IMR-90 (cell line): ENCODE measurements at regions not wholly inside any gene's neighbourhood (a gene's known extent, or its start where the extent isn't known, plus 50 kb on each side); places are given as distances from the start of the nearest gene placed in this dataset.
A peak's percentile ranks its signal among the peaks of the same experiment; 100 is the strongest.

Experiments used
- ATAC-seq: fragments of 200-7000 bp; cut with Tn5 transposase; 2 replicates; pipeline ENCODE4 v1.9.1; 2020; ENCODE audit warnings: low read depth, mild to moderate bottlenecking, moderate library complexity
- BruUV-seq: library from RNA; stranded (reverse); fragments of 400-500 nt; replicated peaks from 2 replicates; lab custom pipeline; 2021; lab: Mats Ljungman, UMichigan
- CTCF ChIA-PET: fragments of 300-600 bp; formaldehyde crosslinking; extraction: SDS; loops from one replicate; lab custom pipeline; 2021; ENCODE audit warnings: antibody characterized with exemption; lab: Yijun Ruan, JAX
- POLR2A ChIA-PET: fragments of 300-600 bp; sonication (Branson Sonifier 250); formaldehyde crosslinking; loops from one replicate; lab custom pipeline; 2022; ENCODE audit warnings: antibody characterized with exemption; ENCODE audit not compliant: unreplicated experiment; lab: Charles Lee
- DNase-seq: peaks from one replicate; pipeline ENCODE4 v3.0.0; 2013
- H2AFZ ChIP-seq: replicated peaks from 2 replicates; pipeline ENCODE3; 2013; ENCODE audit warnings: low read length, mild to moderate bottlenecking; ENCODE audit not compliant: poor library complexity
- H2AK5ac ChIP-seq: 2 replicates; pipeline ENCODE4 v1.6.1; 2013; ENCODE audit warnings: low read depth, low read length, inconsistent platforms
- H2AK9ac ChIP-seq: replicated peaks from 2 replicates; pipeline ENCODE3; 2013; ENCODE audit warnings: mild to moderate bottlenecking, low read depth, low read length, moderate library complexity; ENCODE audit not compliant: poor library complexity
- H2BK120ac ChIP-seq: 2 replicates; pipeline ENCODE4 v1.6.1; 2013; ENCODE audit warnings: low read depth, low read length, inconsistent platforms
- H2BK15ac ChIP-seq: 3 replicates; pipeline ENCODE4 v1.6.1; 2013; ENCODE audit warnings: low read depth, low read length, inconsistent platforms
- H2BK20ac ChIP-seq: 2 replicates; pipeline ENCODE4 v1.6.1; 2013; ENCODE audit warnings: low read depth, mild to moderate bottlenecking, inconsistent platforms, low read length, moderate library complexity
- H2BK5ac ChIP-seq: 2 replicates; pipeline ENCODE4 v1.6.1; 2013; ENCODE audit warnings: mild to moderate bottlenecking, low read depth, low read length, inconsistent platforms; ENCODE audit not compliant: poor library complexity, severe bottlenecking
- H3K14ac ChIP-seq: replicated peaks from 2 replicates; pipeline ENCODE4 v1.6.1; 2013; ENCODE audit warnings: low read depth, low read length, inconsistent platforms
- H3K18ac ChIP-seq: 2 replicates; pipeline ENCODE4 v1.6.1; 2013; ENCODE audit warnings: low read depth, low read length, control low read depth
- H3K23ac ChIP-seq: 2 replicates; pipeline ENCODE4 v1.6.1; 2013; ENCODE audit warnings: low read depth, low read length, inconsistent platforms
- H3K27ac ChIP-seq: 2 replicates; pipeline ENCODE4 v1.5.1; 2013; ENCODE audit warnings: mild to moderate bottlenecking, control low read depth, low read length; ENCODE audit not compliant: insufficient read depth
- H3K27me3 ChIP-seq: 2 replicates; pipeline ENCODE4 v1.6.1; 2013; ENCODE audit warnings: low read length; ENCODE audit not compliant: control insufficient read depth, insufficient read depth
- H3K36me3 ChIP-seq: 2 replicates; pipeline ENCODE4 v1.6.1; 2013; ENCODE audit warnings: low read length, mixed read lengths; ENCODE audit not compliant: control insufficient read depth, insufficient read depth
- H3K4ac ChIP-seq: 2 replicates; pipeline ENCODE4 v1.6.1; 2013; ENCODE audit warnings: low read depth, low read length, inconsistent platforms
- H3K4me1 ChIP-seq: 2 replicates; pipeline ENCODE4 v1.6.1; 2013; ENCODE audit warnings: low read length, mixed read lengths; ENCODE audit not compliant: control insufficient read depth, insufficient read depth
- H3K4me2 ChIP-seq: 2 replicates; pipeline ENCODE4 v1.6.1; 2013; ENCODE audit warnings: low read depth, mild to moderate bottlenecking, control low read depth, low read length, moderate library complexity
- H3K4me3 ChIP-seq: 2 replicates; pipeline ENCODE4 v1.5.1; 2013; ENCODE audit warnings: low read depth, mild to moderate bottlenecking, control low read depth, low read length, moderate library complexity; ENCODE audit not compliant: insufficient read depth
- H3K56ac ChIP-seq: 2 replicates; pipeline ENCODE4 v1.6.1; 2013; ENCODE audit warnings: low read length, inconsistent platforms; ENCODE audit not compliant: insufficient read depth; ENCODE audit errors: extremely low read depth
- H3K79me1 ChIP-seq, 2 experiments: 2 replicates each; pipeline ENCODE4 v1.6.1; 2013; ENCODE audit warnings: low read length in 2 of 2, inconsistent platforms in 1 of 2, low read depth in 1 of 2
- H3K9ac ChIP-seq: 2 replicates; pipeline ENCODE4 v1.6.1; 2013; ENCODE audit warnings: low read depth, low read length, control low read depth
- H3K9me1 ChIP-seq: 2 replicates; pipeline ENCODE4 v1.6.1; 2013; ENCODE audit warnings: low read length, inconsistent platforms; ENCODE audit not compliant: insufficient read depth
- H3K9me3 ChIP-seq: 2 replicates; pipeline ENCODE4 v1.6.1; 2013; ENCODE audit warnings: low read length; ENCODE audit not compliant: control insufficient read depth, insufficient read depth
- H4K20me1 ChIP-seq: 2 replicates; pipeline ENCODE4 v1.6.1; 2013; ENCODE audit warnings: low read length, inconsistent platforms; ENCODE audit not compliant: insufficient read depth
- H4K5ac ChIP-seq: 2 replicates; pipeline ENCODE4 v1.6.1; 2013; ENCODE audit warnings: mild to moderate bottlenecking, low read depth, low read length, control low read depth
- H4K8ac ChIP-seq, 2 experiments: 2 replicates each; pipeline ENCODE4 v1.6.1; 2013; ENCODE audit warnings: low read depth in 2 of 2, low read length in 2 of 2, control low read depth in 1 of 2, inconsistent platforms in 1 of 2
- H4K91ac ChIP-seq: 2 replicates; pipeline ENCODE4 v1.6.1; 2013; ENCODE audit warnings: low read depth, low read length, inconsistent platforms; ENCODE audit not compliant: insufficient read depth
- BHLHE40 ChIP-seq: fragments of 150-350 bp; IDR thresholded peaks from 2 replicates; pipeline ENCODE4 v1.6.1; 2016; ENCODE audit warnings: mild to moderate bottlenecking, low read depth, low read length
- CEBPB ChIP-seq: IDR thresholded peaks from 2 replicates; pipeline ENCODE4 v1.6.1; 2012; ENCODE audit warnings: low read depth, low read length, improper control_type of control experiment
- FOS ChIP-seq: fragments of 150-350 bp; IDR thresholded peaks from 2 replicates; pipeline ENCODE4 v1.6.1; 2016; ENCODE audit warnings: low read depth, low read length
- MAFK ChIP-seq: IDR thresholded peaks from 2 replicates; pipeline ENCODE4 v1.6.1; 2012; ENCODE audit warnings: low read depth, low read length, improper control_type of control experiment
- MAZ ChIP-seq: IDR thresholded peaks from 2 replicates; pipeline ENCODE4 v1.6.1; 2012; ENCODE audit warnings: low read depth, mild to moderate bottlenecking, low read length, improper control_type of control experiment, moderate library complexity, borderline replicate concordance
- MXI1 ChIP-seq: IDR thresholded peaks from 2 replicates; pipeline ENCODE4 v1.6.1; 2012; ENCODE audit warnings: low read depth, mild to moderate bottlenecking, low read length, moderate library complexity, borderline replicate concordance
- NFE2L2 ChIP-seq: fragments of 150-350 bp; IDR thresholded peaks from 2 replicates; pipeline ENCODE4 v1.6.1; 2016; ENCODE audit warnings: low read depth, mild to moderate bottlenecking, low read length
- POLR2A ChIP-seq: IDR thresholded peaks from 2 replicates; pipeline ENCODE4 v1.6.1; 2012; ENCODE audit warnings: mild to moderate bottlenecking, low read depth, low read length
- RAD21 ChIP-seq: IDR thresholded peaks from 2 replicates; pipeline ENCODE4 v1.6.1; 2012; ENCODE audit warnings: low read length, improper control_type of control experiment
- RCOR1 ChIP-seq: IDR thresholded peaks from 2 replicates; pipeline ENCODE4 v1.6.1; 2012; ENCODE audit warnings: mild to moderate bottlenecking, low read length, improper control_type of control experiment; ENCODE audit not compliant: insufficient replicate concordance
- RFX5 ChIP-seq: IDR thresholded peaks from 2 replicates; pipeline ENCODE4 v1.8.0; 2012; ENCODE audit warnings: low read depth, mild to moderate bottlenecking, low read length, moderate library complexity
- SMC3 ChIP-seq: fragments of 150-350 bp; IDR thresholded peaks from 2 replicates; pipeline ENCODE4 v1.6.1; 2016; ENCODE audit warnings: low read depth, mild to moderate bottlenecking, antibody characterized with exemption, low read length, moderate library complexity
- WGBS, 2 experiments: methylation state at CpG; one replicate each; pipeline versions ENCODE4 v1.1.5 to v1.1.7; 2013; ENCODE audit warnings: missing lambda C conversion rate in 2 of 2; ENCODE audit not compliant: insufficient read length in 1 of 2; ENCODE audit errors: extremely low coverage in 2 of 2; 5-methylcytosine and 5-hydroxymethylcytosine counted together
- dilution Hi-C: fragments of 300-500 bp; cut with HindIII; formaldehyde crosslinking; loops from one replicate; pipeline ENCODE4 v1.14.3; 2018; ENCODE audit warnings: low sequenced_read_pairs; ENCODE audit not compliant: unreplicated experiment
- in situ Hi-C: fragments of 300-500 bp; cut with MboI; formaldehyde crosslinking; loops from 3 replicates; pipeline ENCODE4 v1.14.3; 2019; ENCODE audit warnings: low sequenced_read_pairs, inconsistent platforms, mixed read lengths
- intact Hi-C: fragments of 100-400 bp; cut with micrococcal nuclease; formaldehyde crosslinking; loops from 2 replicates; pipeline ENCODE4 v1.10.0; 2022
- TF ChIP-seq, protein P1 (sequence below): fragments of 150-350 bp; IDR thresholded peaks from 2 replicates; pipeline ENCODE4 v1.6.1; 2017; ENCODE audit warnings: mild to moderate bottlenecking, antibody characterized with exemption, low read length, low read depth
- TF ChIP-seq, protein P2 (sequence below): conservative IDR thresholded peaks from 2 replicates; pipeline ENCODE4 v1.5.1; 2012; ENCODE audit warnings: mild to moderate bottlenecking, low read depth, low read length, improper control_type of control experiment

DNA sequence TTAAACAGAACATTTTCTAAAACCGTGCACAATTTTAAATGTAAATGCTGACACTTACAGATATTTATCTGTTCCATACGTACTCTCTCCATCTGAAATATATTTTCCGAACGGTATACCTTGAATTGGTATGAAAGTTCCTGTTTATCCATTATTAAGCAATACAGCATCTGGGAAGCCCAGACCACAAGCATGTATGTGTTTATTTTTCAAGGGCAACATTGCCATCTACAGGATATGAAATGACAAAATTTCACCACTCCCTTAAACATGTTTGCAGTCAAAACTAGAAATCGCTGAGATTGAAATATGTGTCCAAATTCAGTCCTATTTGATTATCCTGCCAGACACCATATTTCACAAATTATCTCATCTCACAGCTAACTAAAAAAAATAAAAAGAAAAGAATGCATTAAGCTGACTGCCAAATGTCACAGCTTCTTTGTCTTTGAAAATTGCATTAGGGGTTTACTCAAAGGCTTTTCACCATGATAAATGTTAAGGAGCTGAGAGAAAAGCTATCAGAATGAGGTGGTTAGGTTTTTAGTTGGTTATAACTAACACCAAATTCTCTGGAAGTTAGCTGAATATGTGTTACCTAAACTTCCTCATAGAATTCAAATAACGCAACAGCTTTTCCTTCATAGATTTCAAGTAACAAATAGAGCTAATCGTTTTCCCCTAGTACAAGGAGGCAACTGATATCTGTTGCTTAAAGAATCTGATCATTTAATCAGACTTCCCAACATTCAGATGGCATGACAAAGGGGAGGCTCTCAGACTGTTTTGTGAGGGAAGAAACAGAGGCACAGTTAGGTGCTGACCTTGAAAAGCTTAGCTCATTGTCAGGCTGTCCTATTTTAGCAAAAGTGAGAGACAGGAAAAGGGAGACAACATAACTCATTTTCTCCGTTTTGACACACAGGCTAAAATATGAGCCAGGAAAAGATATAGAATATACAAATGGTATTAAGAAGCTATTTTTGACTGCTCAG lies 533.1 kb downstream of the TBL1XR1 start:
- no CpG with 5 or more reads among the region's 8 CpGs for WGBS, 2 experiments
- Histone ChIP-seq H3K4ac (no peak overlapping the region), H3K9ac (no peak overlapping the region), H2AK9ac (no peak overlapping the region), H2BK15ac (no peak overlapping the region), H3K27ac (no peak overlapping the region), H4K5ac (peak overlapping the region; percentile 42; the same call in 1 of the 2 replicates), H2AK5ac (no peak overlapping the region), H2AFZ (no peak overlapping the region), H3K79me1 (no peaks in the 10 kb centered on the region), H4K8ac (no peak overlapping the region; a peak in 1 of 4 replicates), H3K4me2 (peak overlapping the region; percentile 53; the same call in 1 of the 2 replicates), H3K14ac (no peak overlapping the region), H3K4me1 (0 out of 2 replicates have a peak, but pooled peaks cover 1% of the 10 kb centered on the region), H3K27me3 (no peaks in the 10 kb centered on the region), H3K9me3 (no peaks in the 10 kb centered on the region), H4K20me1 (no peaks in the 10 kb centered on the region), H2BK20ac (peak overlapping the region; percentile 67; the same call in 1 of the 2 replicates), H2BK120ac (peak overlapping the region; percentile 48; the same call in 1 of the 2 replicates), H4K91ac (no peak overlapping the region), H3K9me1 (no peaks in the 10 kb centered on the region), H3K36me3 (no peaks in the 10 kb centered on the region), H3K23ac (no peak overlapping the region), H3K4me3 (no peak overlapping the region), H3K18ac (peak overlapping the region; percentile 50), H2BK5ac (no peak overlapping the region), H3K56ac (no peak overlapping the region)
- ATAC-seq (peak; percentile 89), DNase-seq (peak; percentile 66)
- intact Hi-C loops (loop anchor here (10.0 kb wide), 1 partner anchor 271 kb away; no protein-coding TSS in a partner anchor), in situ Hi-C loops (no loop called here), dilution Hi-C loops (no loop called here)
- no TSS peak for BruUV-seq
- POLR2A ChIA-PET, result no interaction called here
- CTCF ChIA-PET, result interaction anchor here (0.5 to 1.1 kb wide), 2 partner anchors 21 to 29 kb away, joined by 3 to 7 read pairs; no protein-coding TSS in a partner anchor
- TF ChIP-seq MXI1, result no peak
- TF ChIP-seq NFE2L2, result no peak
- TF ChIP-seq, protein P1, sequence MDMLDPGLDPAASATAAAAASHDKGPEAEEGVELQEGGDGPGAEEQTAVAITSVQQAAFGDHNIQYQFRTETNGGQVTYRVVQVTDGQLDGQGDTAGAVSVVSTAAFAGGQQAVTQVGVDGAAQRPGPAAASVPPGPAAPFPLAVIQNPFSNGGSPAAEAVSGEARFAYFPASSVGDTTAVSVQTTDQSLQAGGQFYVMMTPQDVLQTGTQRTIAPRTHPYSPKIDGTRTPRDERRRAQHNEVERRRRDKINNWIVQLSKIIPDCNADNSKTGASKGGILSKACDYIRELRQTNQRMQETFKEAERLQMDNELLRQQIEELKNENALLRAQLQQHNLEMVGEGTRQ, result no peak
- TF ChIP-seq RFX5, result no peak
- TF ChIP-seq MAZ, result no peak
- no peak for TF ChIP-seq SMC3
- TF ChIP-seq RCOR1, result no peak
- TF ChIP-seq MAFK, result 0 out of 2 replicates have a peak, but pooled peaks have one; percentile 15
- TF ChIP-seq, protein P2, sequence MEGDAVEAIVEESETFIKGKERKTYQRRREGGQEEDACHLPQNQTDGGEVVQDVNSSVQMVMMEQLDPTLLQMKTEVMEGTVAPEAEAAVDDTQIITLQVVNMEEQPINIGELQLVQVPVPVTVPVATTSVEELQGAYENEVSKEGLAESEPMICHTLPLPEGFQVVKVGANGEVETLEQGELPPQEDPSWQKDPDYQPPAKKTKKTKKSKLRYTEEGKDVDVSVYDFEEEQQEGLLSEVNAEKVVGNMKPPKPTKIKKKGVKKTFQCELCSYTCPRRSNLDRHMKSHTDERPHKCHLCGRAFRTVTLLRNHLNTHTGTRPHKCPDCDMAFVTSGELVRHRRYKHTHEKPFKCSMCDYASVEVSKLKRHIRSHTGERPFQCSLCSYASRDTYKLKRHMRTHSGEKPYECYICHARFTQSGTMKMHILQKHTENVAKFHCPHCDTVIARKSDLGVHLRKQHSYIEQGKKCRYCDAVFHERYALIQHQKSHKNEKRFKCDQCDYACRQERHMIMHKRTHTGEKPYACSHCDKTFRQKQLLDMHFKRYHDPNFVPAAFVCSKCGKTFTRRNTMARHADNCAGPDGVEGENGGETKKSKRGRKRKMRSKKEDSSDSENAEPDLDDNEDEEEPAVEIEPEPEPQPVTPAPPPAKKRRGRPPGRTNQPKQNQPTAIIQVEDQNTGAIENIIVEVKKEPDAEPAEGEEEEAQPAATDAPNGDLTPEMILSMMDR, result peak; percentile 43
- peak; percentile 94 for TF ChIP-seq CEBPB
- TF ChIP-seq BHLHE40, result no peak
- TF ChIP-seq RAD21, result peak; percentile 52
- no peak for TF ChIP-seq FOS
- TF ChIP-seq POLR2A, result no peak
